ENCODE measurements at regions not wholly inside any gene's neighbourhood (a gene's known extent, or its start where the extent isn't known, plus 50 kb on each side); places are given as distances from the start of the nearest gene placed in this dataset.

DNA sequence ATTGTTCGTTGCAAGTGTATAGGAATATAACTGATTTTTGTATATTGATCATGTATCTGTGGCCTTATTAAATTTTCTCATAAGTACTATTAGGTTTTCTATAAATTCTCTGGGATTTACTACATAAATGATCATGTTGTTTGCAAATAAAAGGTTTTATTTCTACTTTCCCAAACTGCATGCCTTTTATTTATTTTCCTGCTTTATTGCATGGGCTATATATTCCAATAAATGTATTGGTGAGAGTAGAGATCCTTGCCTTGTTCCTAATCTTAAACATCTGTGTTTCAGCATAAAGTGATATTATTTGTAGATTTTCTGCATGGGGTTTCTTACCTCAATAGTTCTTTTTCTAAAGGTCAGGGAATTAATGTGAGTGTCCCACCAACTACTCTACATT is 107.0 kb upstream of the CD55 start:
- TF ChIP-seq, protein P1, sequence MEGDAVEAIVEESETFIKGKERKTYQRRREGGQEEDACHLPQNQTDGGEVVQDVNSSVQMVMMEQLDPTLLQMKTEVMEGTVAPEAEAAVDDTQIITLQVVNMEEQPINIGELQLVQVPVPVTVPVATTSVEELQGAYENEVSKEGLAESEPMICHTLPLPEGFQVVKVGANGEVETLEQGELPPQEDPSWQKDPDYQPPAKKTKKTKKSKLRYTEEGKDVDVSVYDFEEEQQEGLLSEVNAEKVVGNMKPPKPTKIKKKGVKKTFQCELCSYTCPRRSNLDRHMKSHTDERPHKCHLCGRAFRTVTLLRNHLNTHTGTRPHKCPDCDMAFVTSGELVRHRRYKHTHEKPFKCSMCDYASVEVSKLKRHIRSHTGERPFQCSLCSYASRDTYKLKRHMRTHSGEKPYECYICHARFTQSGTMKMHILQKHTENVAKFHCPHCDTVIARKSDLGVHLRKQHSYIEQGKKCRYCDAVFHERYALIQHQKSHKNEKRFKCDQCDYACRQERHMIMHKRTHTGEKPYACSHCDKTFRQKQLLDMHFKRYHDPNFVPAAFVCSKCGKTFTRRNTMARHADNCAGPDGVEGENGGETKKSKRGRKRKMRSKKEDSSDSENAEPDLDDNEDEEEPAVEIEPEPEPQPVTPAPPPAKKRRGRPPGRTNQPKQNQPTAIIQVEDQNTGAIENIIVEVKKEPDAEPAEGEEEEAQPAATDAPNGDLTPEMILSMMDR (IDR thresholded peaks at IDR 0.05; ENCODE audit: insufficient read depth, low read depth, low read length): no peak
- no peak for TF ChIP-seq EZH2 (IDR thresholded peaks at IDR 0.05; ENCODE audit: insufficient read depth, low read length)

All from astrocyte (in vitro differentiated cells and primary cell).